ENCODE measurements at regions not wholly inside any gene's neighbourhood (a gene's known extent, or its start where the extent isn't known, plus 50 kb on each side); places are given as distances from the start of the nearest gene placed in this dataset.

DNA sequence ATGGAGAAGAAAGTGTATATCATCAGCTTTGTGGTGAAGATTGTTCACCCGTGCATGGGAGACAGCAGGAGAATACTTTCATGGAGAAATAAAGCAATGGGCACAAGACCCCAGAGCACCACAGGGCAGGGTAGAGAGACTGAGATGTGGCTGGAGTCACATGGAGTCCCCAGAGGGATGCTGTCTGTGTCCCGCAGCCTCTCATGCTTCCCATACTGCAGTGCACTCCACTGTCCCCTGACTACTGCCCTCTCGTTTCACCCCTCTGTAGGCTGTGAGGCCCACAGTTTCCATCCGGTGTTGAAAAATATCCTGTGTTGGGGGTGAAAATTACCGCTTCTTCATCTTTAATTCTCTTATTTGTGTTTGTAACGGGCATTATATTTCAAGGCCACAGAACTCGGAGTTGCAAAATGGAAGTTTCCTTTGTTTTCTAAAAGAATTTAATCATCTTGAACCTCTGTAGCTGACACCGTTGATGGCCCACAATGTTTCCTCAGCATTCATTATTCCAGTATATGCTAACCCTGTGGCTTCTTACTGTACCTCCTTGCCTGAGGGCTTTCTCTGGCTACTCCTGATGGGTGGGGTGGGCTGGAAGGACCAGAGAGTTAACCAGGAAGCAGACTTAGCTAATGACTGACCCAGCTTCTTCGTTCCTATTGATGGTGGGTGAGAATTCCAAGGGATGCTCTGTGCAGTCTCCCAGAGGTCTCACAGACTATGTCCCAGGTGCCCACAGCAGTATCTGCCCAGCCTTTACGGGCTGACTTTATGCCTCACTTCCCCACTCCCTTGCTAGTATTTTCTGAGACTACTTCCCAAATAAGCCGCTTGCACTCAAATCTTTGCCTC, 51.7 kb downstream of the PROKR2 start:
- TF ChIP-seq EP300 (IDR thresholded peaks at IDR 0.05) (no peak), POLR2A (IDR thresholded peaks at IDR 0.05; ENCODE audit: low read length) (no peak), CBX2 (IDR thresholded peaks at IDR 0.05; ENCODE audit: borderline replicate concordance, low read depth) (no peak), RCOR1 (IDR thresholded peaks at IDR 0.05; ENCODE audit: low read depth, low read length) (no peak), EHF (CRISPR knock-in tag; IDR thresholded peaks at IDR 0.05) (no peak), CEBPB (IDR thresholded peaks at IDR 0.05) (no peak), BHLHE40 (IDR thresholded peaks at IDR 0.05; ENCODE audit: low read depth, low read length) (no peak), SMC3 (IDR thresholded peaks at IDR 0.05) (no peak)
- TF ChIP-seq, protein P1, sequence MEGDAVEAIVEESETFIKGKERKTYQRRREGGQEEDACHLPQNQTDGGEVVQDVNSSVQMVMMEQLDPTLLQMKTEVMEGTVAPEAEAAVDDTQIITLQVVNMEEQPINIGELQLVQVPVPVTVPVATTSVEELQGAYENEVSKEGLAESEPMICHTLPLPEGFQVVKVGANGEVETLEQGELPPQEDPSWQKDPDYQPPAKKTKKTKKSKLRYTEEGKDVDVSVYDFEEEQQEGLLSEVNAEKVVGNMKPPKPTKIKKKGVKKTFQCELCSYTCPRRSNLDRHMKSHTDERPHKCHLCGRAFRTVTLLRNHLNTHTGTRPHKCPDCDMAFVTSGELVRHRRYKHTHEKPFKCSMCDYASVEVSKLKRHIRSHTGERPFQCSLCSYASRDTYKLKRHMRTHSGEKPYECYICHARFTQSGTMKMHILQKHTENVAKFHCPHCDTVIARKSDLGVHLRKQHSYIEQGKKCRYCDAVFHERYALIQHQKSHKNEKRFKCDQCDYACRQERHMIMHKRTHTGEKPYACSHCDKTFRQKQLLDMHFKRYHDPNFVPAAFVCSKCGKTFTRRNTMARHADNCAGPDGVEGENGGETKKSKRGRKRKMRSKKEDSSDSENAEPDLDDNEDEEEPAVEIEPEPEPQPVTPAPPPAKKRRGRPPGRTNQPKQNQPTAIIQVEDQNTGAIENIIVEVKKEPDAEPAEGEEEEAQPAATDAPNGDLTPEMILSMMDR (IDR thresholded peaks at IDR 0.05): no peak
- TF ChIP-seq, protein P2, sequence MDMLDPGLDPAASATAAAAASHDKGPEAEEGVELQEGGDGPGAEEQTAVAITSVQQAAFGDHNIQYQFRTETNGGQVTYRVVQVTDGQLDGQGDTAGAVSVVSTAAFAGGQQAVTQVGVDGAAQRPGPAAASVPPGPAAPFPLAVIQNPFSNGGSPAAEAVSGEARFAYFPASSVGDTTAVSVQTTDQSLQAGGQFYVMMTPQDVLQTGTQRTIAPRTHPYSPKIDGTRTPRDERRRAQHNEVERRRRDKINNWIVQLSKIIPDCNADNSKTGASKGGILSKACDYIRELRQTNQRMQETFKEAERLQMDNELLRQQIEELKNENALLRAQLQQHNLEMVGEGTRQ (IDR thresholded peaks at IDR 0.05): no peak

Data from A549 (cell line).